HUES6 (cell line): ENCODE measurements at regions not wholly inside any gene's neighbourhood (a gene's known extent, or its start where the extent isn't known, plus 50 kb on each side); places are given as distances from the start of the nearest gene placed in this dataset.
"Not testable (repeated sequence)": the region's sequence is repeated elsewhere in the genome, so short reads cannot be mapped to it uniquely, and the experiment has no call there.

Experiments
- H3K27ac ChIP-seq: 2 replicates; pipeline ENCODE4 v1.7.0; 2013; ENCODE audit warnings: low read depth, mild to moderate bottlenecking, low read length, inconsistent platforms
- H3K27me3 ChIP-seq: 2 replicates; pipeline ENCODE4 v1.6.1; 2013; ENCODE audit warnings: low read length; ENCODE audit not compliant: control insufficient read depth, insufficient read depth
- H3K36me3 ChIP-seq: 2 replicates; pipeline ENCODE4 v1.6.1; 2013; ENCODE audit warnings: low read length; ENCODE audit not compliant: control insufficient read depth, insufficient read depth
- H3K4me1 ChIP-seq: 2 replicates; pipeline ENCODE4 v1.6.1; 2013; ENCODE audit warnings: low read length; ENCODE audit not compliant: control insufficient read depth, insufficient read depth
- H3K4me3 ChIP-seq: 2 replicates; pipeline ENCODE4 v1.5.1; 2013; ENCODE audit warnings: low read depth, low read length
- H3K9ac ChIP-seq: one replicate; pipeline ENCODE4 v1.6.1; 2013; ENCODE audit warnings: mild to moderate bottlenecking, low read length
- H3K9me3 ChIP-seq: 2 replicates; pipeline ENCODE4 v1.6.1; 2013; ENCODE audit warnings: low read depth, low read length; ENCODE audit not compliant: control insufficient read depth, insufficient read depth

DNA sequence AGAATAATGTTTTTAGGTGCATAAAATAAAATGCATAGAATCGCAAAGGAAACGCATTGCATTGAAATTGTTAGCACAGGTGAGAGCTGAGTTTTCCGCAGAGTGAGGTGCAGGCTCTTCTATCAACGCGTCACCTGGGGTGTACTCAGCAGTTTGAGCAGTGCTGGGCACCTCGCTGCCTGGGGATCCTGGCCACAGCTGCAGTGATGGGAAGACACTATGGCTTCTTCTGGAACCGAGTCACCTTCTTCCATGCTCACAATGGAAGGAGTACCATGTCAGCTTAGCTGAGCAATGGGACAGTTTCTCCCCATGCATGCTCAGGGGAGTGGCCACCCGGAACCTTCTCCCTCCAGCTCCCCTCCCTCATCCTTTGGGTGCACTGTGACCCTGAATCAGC, 95.4 kb upstream of the OTOS start:
- Histone ChIP-seq H3K4me3 (no peak overlapping the region), H3K9ac (no peak overlapping the region)

DNA sequence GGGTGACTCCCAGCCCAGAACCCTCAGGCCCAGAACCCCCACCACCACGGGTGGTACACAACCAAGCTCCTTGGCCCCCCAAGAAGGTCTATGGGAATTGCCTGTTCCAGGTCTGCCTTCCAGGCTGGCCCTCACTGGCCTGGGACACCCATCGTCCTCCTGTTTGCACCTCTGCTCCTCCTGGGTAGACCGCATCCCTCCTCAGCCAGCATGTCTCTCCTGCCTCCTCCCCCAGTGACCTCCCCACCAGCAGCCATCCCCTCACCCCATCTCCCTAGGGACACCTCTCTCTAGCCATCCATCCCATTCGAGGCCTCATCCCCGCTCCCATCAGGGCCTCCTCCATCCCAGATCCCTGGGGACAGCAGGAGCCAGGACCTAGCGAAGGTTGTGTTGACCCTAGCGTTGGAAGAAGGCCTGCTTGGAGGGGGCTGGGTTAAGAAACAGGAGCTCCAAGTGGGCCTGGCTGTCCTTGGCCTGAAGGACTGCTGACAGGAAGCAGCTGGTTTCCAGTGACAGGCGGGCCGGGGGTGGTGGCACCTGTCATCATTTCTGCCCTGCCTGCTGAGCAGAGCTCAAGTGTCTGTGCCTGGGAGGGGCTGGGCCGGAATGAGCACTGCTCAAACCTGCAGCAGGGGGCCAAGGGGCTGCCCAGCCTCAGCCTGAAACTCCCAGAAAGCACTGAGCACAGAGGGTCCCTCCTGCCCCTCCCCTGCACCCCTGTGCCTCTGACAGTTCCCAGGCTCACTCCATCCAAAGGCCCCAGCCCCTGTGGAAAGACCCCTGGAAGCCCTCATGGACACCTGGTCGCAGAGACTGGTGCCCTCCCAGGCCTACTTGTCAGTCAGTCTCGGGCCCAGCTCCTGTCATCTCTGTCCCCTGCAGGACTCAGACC, 96.0 kb upstream of the OTOS start:
- no peaks in the 10 kb centered on the region for H3K9me3 ChIP-seq
- no peak overlapping the region for H3K27ac ChIP-seq
- H3K4me1 ChIP-seq: peaks cover 7% of the 10 kb centered on the region; the same call in 1 of the 2 replicates
- H3K9ac ChIP-seq: no peak overlapping the region
- H3K36me3 ChIP-seq: no peaks in the 10 kb centered on the region
- H3K27me3 ChIP-seq: peaks cover 13% of the 10 kb centered on the region; the same call in 1 of the 2 replicates
- no peak overlapping the region for H3K4me3 ChIP-seq

More for the DNA sequence above, 95.4 kb upstream of the OTOS start:
- Histone ChIP-seq H3K9me3 (no peaks in the 10 kb centered on the region), H3K27me3 (peaks cover 13% of the 10 kb centered on the region; the same call in 1 of the 2 replicates), H3K27ac (no peak overlapping the region), H3K36me3 (no peaks in the 10 kb centered on the region), H3K4me1 (peaks cover 7% of the 10 kb centered on the region; the same call in 1 of the 2 replicates)

DNA sequence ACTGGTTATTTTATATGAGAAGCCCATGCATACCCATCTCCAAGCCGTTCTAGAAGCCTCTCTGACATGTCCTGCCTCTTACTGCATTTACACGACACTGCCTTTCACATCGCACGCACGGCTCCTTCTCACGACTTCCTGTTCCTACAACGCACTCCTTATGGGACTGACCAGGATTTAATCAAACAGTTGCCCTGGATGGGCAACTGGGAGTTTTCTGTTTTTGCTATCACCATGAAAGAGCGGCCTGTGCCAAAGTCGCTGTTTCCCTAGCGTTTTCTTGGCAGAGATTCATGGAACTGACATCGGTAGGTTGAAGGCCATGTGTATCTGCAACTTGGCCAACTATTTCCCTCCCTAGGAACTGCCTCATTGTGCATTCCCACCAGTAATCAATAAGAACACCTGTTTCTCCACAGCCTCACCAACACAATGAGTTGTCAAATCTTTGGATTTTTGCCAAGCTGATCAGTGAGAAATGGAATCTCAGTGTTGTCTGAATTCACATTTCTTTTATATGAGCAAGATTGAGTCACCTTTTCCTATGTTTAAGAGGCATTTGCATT, 97.2 kb upstream of the OTOS start:
- Histone ChIP-seq H3K27ac (no peak overlapping the region), H3K9ac (no peak overlapping the region), H3K4me1 (peaks cover 7% of the 10 kb centered on the region; the same call in 1 of the 2 replicates), H3K4me3 (no peak overlapping the region), H3K27me3 (peaks cover 13% of the 10 kb centered on the region; the same call in 1 of the 2 replicates), H3K36me3 (no peaks in the 10 kb centered on the region), H3K9me3 (no peaks in the 10 kb centered on the region)

DNA sequence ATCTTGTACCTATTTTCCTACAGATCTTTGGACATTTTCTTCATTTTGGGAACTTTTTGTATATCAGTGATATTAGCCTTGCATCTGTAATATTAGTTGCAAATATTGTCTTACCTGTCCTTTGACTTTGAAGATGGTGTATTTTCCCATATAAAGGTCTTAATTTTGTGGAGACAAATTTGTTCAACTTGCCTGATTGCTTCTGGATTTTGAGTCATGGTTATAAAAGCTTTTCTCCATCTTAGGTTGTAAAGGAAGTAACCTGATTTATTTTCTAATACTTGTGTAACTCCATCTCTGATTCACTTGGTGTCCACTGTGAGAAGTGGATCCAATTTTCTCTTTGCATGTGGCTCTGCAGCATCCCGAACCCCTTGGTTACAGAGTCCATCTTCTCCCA, 97.7 kb upstream of the OTOS start:
- Histone ChIP-seq H3K36me3 (no peaks in the 10 kb centered on the region), H3K4me3 (no peak overlapping the region), H3K9ac (no peak overlapping the region), H3K9me3 (no peaks in the 10 kb centered on the region), H3K27ac (no peak overlapping the region), H3K27me3 (peaks cover 13% of the 10 kb centered on the region; the same call in 1 of the 2 replicates), H3K4me1 (peaks cover 7% of the 10 kb centered on the region; the same call in 1 of the 2 replicates)

DNA sequence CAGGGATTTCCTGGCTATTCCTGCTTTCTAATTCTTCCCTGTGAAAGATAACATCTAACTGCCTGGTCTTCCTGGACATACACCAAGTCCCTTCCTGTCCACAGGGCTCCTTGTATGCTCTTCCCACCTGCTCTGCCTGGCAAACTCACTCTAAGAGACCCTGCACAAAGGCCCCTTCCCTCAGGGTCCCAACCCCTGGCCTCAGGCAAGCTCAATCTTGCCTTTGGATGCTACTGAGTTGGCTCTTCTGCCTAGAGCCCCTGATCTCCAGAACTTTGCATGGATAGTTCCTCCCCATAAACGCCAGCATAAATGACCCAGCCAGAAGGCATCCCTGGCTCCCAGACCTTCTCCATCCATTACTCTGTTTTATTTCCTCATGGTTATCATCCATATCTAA, 98.3 kb upstream of the OTOS start:
- peaks cover 13% of the 10 kb centered on the region; the same call in 1 of the 2 replicates for H3K27me3 ChIP-seq
- no peaks in the 10 kb centered on the region for H3K36me3 ChIP-seq
- no peak overlapping the region for H3K27ac ChIP-seq
- H3K4me1 ChIP-seq: peaks cover 7% of the 10 kb centered on the region; the same call in 1 of the 2 replicates
- H3K9me3 ChIP-seq: no peaks in the 10 kb centered on the region
- no peak overlapping the region for H3K9ac ChIP-seq
- H3K4me3 ChIP-seq: no peak overlapping the region

DNA sequence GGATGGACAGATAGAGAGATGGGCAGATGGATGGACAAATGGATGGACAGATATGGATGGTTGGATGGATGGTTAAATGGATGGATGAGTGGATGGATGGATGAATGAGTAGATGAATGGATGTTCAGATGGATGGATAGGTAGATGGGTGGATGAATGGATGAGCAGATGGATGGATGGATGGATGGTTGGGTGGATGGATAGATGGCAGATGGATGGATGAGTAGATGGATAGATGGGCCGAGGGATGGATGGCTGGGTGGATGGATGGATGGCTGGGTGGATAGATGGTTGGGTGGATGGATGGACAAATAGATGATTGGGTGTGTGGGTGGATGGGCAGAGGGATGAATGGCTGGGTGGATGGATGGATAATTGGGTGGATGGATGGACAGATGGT, 98.9 kb upstream of the OTOS start:
- H3K9ac ChIP-seq: no peak overlapping the region
- peaks cover 10% of the 10 kb centered on the region; the same call in 1 of the 2 replicates for H3K27me3 ChIP-seq
- no peaks in the 10 kb centered on the region for H3K9me3 ChIP-seq

DNA sequence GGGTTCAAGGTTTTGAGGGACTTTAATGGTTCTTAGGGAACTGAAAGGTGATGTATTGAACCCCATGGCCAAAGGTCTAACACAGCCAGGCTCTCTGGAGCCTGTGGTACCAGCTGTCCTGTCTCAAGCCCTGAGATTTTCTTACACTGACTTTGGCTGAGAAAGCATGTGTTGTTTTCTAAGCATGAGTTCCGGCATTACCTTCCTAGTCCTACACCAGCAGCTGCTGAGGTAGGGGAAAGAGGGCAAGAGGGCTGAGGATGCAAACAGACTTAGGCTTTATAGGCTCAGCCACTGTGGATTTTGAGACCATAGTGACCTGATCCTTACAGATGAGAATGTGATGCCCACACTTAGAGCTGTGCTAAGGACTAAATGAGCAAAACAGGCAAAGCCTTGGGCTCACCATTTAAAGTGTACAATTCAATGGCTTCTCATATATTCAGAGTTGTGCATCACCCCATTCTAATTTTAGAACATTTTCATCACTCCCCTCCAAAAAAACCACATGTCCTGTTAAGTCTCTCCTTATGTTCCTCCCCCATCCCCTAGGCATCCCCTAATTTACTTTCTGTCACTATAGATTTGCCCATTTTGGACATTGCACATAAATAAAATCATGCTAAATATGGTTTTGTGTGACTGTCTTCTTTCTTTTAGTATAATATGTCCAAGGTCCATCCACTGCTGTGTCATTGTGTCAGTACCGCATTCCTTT, 99.7 kb upstream of the OTOS start:
- Histone ChIP-seq H3K9me3 (no peaks in the 10 kb centered on the region), H3K36me3 (no peaks in the 10 kb centered on the region), H3K27me3 (peaks cover 4% of the 10 kb centered on the region; the same call in 1 of the 2 replicates), H3K4me3 (no peak overlapping the region), H3K9ac (no peak overlapping the region), H3K27ac (no peak overlapping the region), H3K4me1 (peaks cover 7% of the 10 kb centered on the region; the same call in 1 of the 2 replicates)

More for the DNA sequence above, 98.9 kb upstream of the OTOS start:
- Histone ChIP-seq H3K27ac (no peak overlapping the region), H3K36me3 (no peaks in the 10 kb centered on the region), H3K4me3 (no peak overlapping the region), H3K4me1 (peaks cover 7% of the 10 kb centered on the region; the same call in 1 of the 2 replicates)

DNA sequence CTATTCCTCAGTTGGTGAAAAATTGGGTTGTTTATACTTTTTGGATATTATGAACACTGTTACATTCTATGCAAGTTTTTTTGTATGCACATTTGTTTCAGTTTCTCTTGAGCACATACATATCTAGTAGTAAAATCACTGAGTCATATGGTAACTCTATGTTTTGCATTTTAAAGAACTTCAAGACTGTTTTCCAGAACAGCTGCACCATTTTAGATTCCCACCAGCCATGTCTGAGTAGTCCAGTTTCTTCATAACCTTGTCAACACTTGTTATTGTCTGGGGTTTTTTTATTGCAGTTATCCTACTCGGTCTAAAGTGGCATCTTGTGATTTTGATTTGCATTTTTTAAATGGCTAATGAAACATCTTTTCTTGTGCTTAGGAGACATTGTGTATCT, 100.3 kb upstream of the OTOS start:
- Histone ChIP-seq H3K9ac (no peak overlapping the region), H3K9me3 (no peaks in the 10 kb centered on the region), H3K4me3 (no peak overlapping the region), H3K4me1 (peaks cover 7% of the 10 kb centered on the region; the same call in 1 of the 2 replicates), H3K36me3 (no peaks in the 10 kb centered on the region), H3K27me3 (peaks cover 3% of the 10 kb centered on the region; the same call in 1 of the 2 replicates), H3K27ac (no peak overlapping the region)

DNA sequence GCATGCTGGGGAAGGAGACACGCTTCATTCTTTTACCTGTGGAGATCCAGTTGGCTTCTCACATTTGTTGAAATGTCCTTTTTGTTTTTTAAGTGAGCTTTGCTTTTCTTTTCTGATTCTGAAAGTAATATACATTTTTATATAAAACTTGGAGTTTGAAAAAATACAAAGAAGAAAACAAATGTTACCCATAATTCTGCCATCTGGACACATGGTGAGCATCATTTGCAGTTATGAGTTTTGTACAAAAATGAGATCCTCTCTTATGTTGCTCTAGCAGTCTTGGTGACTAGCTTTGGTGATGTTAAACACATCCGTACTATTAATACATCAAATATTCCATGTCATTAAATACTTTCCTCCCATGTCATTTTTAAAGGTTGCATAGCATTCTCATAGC, 101.1 kb upstream of the OTOS start:
- H3K4me3 ChIP-seq: no peak overlapping the region
- no peaks in the 10 kb centered on the region for H3K36me3 ChIP-seq
- H3K4me1 ChIP-seq: peaks cover 2% of the 10 kb centered on the region; the same call in 1 of the 2 replicates
- no peak overlapping the region for H3K9ac ChIP-seq
- H3K27me3 ChIP-seq: peaks cover 3% of the 10 kb centered on the region; the same call in 1 of the 2 replicates
- H3K9me3 ChIP-seq: no peaks in the 10 kb centered on the region
- no peak overlapping the region for H3K27ac ChIP-seq

DNA sequence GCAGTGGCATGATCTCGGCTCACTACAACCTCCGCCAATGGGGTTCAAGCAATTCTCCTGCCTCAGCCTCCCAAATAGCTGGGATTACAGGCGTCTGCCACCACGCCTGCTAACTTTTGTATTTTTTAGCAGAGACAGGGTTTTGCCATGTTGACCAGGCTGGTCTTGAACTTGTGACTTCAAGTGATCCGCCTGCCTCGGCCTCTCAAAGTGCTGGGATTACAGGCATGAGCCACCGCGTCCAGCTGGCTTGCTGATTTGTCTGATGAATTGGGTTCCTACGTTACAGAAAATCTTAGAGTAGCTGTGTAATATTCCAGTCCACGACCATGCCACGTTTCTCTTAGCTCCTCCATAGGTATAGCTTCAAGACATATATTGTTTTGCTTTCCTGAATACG, 102.6 kb upstream of the OTOS start:
- H3K9ac ChIP-seq, H3K9me3 ChIP-seq, H3K4me1 ChIP-seq, H3K4me3 ChIP-seq, H3K27ac ChIP-seq, H3K27me3 ChIP-seq, H3K36me3 ChIP-seq: not testable (repeated sequence)
